ENCODE measurements at regions not wholly inside any gene's neighbourhood (a gene's known extent, or its start where the extent isn't known, plus 50 kb on each side); places are given as distances from the start of the nearest gene placed in this dataset.

GRCh38 chr10:128896116-128896795 is 570.8 kb upstream of the MGMT start:
- TF ChIP-seq CTCF (IDR thresholded peaks at IDR 0.05) (no peak), POLR2AphosphoS5 (IDR thresholded peaks at IDR 0.05; ENCODE audit: insufficient read depth in 1 of 2, low read depth in 1 of 2) (peak in 1 of 2 donors; percentile 49)
